GM18508 (cell line): ENCODE measurements at regions not wholly inside any gene's neighbourhood (a gene's known extent, or its start where the extent isn't known, plus 50 kb on each side); places are given as distances from the start of the nearest gene placed in this dataset.
A peak's percentile ranks its signal among the peaks of the same experiment; 100 is the strongest.
"Not testable (repeated sequence)": the region's sequence is repeated elsewhere in the genome, so short reads cannot be mapped to it uniquely, and the experiment has no call there.

Experiments
- ATAC-seq: cut with Tn5 transposase; IDR thresholded peaks from one replicate; pipeline ENCODE4 v1.9.1; 2021; ENCODE audit warnings: moderate number of reproducible peaks; ENCODE audit not compliant: insufficient read depth, unreplicated experiment

DNA sequence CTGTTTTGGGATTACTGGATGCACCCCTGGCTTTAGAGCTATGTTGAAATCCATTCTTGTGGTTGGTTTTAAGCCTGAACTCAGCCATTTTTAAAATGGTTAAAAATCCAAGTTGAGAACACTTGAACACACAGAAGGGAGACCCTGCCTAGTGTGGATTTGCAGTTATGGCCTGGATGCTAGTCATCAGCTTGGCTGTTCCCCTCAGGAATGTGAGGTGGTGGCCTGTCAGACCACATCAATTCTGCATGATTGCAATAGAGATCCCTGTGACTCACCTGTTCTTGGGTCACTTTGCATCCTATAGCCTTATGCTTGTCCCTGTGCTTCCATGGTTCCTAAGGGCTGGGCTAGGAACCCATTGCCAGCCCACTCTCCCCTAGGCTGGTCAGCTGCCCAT is 454.1 kb downstream of the ATP23 start:
- no peak for ATAC-seq

DNA sequence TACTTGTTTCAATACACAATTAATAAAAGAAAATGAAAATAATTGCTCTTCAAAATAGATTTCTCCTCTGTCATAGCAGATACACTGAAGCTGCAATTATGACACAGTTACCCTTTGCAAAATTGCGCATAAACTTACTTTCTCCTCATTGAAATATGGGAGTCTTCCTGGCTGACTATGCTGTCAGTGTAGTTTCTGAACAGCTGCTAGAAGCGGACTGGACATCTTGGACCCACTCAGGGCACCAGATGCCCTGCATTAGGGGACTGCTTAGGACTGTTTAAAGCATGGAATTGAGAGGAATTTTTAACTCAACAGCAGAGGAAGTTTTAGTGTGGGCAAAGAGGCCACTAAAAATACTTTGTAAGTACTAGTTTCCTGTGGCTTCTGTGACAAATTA is 454.9 kb downstream of the ATP23 start:
- ATAC-seq = no peak

DNA sequence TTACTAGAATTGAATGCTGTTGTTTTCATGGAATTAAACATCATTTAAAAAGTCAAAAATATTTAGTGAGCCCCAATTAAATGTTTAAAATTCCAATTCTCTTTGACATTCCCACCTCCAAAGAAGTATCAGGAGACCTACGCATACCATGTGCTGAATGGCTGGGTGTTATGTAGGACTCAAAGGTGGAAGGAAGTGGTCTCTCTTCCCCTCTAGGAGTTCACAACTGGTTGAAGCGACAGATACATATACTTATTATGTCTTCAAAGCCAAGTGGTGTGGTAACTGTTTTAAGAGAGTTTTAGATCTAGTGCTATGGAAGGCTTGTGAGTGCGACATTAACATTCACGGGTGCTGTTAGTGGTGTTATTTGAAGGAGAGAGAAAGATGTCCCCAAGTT is 464.0 kb downstream of the ATP23 start:
- ATAC-seq = no peak

DNA sequence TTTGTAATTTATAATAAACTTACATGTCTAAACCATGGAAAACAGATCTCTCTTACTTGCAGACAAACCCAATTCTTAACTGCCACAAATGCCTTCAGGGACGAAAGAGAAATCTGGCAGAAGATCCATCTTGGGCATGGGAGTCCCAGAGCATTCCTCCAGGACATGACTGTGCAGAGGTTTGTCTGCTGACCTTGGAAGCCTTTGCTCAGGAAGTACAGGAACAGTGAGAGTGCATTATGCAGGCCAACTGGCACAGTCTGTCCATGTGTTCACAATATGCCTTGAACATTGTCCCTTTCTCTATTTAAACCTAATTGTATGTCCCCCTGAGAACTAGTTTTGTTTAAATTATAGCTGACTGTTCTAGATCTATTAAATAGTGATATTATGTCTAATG is 467.1 kb downstream of the ATP23 start:
- ATAC-seq = no peak

DNA sequence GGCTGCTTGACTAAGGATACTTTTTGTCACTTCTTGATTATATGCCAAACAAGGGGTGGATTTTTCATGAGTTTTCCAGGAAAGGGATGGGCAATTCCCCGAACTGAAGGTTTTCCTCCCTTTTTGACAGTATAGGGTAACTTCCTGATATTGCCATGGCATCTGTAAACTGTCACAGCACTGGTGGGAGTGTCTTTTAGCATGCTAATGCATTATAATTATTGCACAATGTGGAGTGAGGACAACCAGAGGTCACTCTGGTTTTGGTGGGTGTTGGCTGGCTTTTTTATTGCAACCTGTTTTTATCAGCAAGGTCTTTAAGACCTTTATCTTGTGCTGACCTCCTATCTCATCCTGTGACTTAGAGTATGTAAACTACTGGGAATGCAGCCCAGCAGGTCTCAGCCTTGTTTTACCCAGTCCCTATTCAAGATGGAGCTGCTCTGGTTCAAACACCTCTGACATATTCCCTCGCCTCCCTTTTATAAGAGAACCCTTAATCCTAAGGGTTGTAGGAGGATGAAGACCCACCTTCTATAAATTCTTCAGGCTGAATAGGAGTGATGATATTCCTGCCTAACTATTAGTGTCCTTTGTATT is 471.2 kb downstream of the ATP23 start:
- ATAC-seq = no peak

DNA sequence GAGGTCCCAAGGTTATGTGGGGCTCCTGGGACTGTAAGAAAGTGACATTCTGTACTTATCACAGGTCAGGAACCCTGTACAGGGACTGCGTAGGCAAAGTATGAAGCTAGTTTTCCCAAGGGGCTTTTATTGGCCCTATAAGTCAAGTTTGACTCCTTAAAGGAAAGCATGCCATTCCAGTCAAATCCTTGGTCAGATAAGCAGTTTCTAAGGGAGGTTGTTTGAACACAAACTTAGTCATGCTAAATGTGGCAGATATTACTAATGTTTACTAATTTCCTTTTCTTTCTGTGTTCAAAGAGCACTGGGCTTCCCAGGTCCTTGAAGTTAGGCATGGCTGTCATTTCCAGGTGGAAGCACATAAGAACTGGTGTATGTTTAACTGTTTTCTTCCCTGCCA is 472.4 kb downstream of the ATP23 start:
- ATAC-seq = no peak

DNA sequence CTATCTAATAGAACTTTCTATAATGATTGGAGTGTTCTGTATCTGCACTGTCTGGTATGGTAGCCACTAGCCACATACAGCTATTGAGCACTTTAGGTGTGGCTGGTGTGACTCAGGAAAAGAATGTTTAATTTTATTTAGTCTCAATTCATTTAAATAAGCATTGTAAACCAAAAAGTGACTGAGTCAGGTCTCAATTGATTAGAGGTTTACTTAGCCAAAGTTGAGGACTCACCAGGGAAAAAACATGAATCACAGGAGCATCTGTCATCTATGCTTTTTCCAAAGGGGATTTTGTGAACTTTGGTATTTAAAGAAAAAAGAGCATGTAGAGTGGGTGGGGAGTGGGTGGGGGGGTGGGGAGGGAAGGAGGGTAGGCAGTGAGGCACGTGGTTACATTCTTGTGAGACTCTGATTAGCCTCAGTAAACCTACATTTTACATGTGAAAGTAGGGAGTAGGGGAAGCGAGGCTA is 473.1 kb downstream of the ATP23 start:
- ATAC-seq = no peak

DNA sequence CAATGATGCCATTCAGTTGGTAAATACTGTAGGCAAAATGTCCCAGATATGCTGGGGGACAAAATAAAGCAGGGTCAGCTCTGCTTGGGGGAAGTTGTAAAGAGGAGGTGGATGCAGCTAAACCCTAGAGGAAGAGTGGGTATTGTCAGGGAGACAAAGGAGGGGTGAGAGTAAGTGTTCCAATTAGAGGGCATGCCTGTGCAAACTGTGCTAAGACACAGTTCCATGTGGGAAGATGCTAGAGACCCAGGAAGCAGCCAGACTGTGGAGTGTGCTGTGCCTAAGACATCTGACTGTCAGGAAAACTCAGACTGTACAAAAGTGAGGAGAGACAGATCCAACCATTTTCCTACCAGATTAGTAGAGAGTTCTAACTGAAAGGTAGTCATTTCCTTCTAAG is 474.3 kb downstream of the ATP23 start:
- no peak for ATAC-seq

DNA sequence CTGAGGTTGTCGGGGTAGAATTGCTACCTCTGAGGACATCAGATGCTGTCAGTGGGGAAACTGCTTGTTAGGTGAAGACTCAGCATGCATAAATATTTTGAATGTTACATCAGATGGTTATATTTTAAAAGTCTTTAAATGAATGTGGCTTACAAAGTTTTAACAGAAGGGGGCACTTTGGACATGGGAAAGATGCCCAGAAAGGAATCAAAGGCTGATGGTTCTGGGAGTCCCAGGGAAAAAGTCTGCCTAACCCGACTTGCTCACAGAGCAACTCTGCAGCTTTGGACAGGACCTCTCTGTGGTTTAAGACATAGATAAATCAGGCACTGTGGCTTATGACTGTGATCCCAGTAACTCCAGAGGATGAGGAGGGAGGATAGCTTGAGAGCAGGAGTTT is 474.9 kb downstream of the ATP23 start:
- no peak for ATAC-seq

DNA sequence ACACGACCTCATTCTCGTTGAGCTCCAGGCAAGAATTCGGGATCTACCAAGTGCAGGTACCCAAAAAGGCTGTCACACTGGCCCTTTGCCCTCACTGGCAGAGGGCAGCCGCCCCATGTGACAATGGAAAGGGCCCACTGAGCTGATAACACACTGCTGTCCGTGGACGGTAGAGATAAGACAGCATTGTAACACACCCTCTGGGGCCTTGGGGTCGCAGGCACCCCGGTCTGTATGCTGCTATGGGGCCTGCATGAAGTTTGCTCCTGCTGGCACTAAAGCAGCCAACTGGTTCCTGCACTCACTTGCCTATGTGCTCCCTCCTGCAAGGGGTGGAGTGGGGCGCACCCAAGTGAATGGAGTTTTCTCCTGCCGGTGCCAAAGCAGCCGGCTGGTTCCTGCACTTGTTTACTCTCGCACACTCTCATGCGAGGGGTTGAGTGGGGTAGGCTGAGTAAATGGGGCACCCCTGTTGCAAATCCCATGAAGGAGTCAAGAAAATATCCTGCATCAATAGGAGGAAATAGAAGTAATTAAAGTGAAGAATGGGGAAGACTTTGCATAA is 477.9 kb downstream of the ATP23 start:
- no peak for ATAC-seq

DNA sequence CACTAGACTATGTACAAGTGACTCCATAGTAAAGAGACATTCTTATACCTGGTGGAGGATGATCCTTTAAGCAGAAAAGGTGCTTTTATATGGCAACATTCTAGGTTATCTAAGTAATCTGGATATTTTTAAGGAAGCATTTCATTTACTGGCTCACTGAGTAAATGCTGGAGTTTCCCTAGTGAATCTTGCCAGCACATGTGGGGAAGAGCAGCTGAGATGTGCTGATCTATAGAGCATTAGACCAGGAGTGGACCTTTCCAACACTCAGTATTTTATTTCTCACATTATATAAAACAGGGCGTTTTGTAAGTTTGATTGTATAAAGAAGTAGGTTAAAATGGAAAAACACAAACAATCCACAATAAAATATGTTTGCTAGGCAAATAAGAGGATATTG is 478.5 kb downstream of the ATP23 start:
- ATAC-seq = no peak

DNA sequence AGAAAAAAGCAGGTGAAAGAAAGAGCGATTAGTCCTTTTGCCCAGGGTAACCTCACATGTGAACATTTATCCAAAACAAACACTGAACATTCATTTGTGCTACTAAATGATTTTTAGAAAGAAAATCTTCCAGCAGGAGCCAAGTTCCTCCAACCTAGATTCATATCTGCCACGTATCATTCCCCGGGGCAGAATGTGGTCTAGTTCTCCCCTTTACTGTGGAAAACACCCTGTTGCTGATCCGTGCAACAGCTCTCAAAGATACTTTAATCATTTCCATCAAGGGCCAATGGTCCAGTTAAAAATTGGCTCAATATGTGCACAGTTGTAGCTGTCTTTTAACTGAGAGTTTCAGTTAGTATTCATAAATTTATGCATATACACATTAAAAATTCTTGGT is 479.1 kb downstream of the ATP23 start:
- no peak for ATAC-seq

DNA sequence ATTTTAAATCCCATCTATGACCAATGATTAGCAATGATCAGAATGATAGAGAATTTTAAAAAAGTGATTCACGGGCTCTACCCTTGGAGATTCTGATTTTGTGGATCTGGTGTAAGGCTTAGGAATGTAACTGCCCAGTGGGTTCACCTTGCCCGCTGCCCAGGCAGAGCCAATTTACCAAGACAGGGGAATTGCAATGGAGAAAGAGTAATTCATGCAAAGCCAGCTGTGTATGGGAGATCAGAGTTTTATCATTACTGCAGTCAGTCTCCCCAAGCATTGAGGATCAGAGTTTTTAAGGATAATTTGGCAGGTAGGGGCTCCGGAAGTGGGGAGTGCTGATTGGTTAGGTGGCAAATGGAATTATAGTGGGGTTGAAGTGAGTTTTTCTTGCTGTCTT is 480.6 kb downstream of the ATP23 start:
- ATAC-seq = no peak

DNA sequence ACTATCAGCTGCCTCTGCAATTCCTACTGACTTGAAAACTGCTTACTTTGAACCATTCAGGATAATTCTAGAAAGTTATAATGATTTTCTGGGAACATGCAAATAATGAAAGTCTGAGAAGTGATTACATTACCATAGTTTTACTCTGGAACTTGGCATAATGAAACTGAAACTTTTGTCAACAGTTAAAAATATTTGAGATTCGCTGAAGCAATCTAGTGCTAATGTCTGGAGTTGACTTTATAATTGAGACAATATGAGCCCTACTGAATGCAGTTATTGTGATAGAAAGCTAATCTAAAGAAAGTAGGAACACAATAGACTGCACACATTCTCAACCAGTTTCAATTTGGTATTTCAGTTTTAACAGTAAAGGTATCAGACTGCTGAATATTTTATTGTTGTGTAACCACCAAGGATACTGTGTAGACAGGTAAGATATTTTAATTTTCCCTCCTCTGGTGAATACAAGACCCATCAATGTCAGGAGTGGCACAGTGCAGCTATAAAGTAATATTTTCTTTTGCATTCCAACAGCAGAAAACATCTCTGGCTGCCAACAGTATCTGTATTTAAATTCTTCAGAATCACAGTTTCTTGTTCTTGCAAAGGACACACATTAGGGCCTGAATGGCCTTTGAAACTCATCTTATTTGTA is 483.5 kb downstream of the ATP23 start:
- no peak for ATAC-seq

DNA sequence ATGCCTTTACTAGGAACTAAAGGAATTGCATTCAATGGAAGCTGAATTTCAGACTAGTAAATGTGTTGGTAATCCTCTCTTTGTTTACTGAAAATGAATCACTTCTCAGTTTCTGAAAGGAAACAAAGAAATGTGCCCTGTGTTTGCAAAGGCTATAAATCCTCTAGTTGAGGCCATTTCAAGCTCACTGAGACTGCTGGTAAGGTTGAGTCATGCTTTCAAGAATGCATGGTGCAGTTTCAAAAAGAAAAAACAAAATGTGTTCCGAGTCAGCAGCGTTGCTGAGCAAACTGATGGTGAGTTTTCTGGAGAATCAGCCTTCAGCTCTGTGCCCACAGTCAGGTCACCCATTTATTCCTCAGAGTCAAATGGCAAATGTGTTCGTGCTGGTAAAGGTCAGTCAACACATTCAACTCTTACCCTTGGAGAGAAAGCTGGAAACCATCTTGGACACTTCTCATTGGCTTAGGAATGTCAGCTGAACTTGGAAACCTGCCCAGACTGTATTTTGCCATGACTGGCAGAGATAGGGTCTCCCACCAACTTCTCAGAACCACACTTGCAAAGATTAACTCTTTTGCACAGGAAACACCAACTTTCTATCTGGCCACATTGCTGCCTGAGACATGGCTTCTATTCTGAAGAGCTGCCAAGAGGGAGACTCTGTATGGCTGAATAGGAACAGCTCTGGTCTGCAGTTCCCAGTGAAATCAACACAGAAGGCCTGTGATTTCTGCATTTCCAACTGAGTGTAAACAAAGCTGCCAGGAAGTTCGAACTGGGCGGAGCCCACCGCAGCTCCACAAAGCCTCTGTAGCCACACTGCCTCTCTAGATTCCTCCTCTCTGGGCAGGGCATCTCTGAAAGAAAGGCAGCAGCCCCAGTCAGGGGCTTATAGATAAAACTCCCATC is 484.4 kb downstream of the ATP23 start:
- ATAC-seq = peak; percentile 88

DNA sequence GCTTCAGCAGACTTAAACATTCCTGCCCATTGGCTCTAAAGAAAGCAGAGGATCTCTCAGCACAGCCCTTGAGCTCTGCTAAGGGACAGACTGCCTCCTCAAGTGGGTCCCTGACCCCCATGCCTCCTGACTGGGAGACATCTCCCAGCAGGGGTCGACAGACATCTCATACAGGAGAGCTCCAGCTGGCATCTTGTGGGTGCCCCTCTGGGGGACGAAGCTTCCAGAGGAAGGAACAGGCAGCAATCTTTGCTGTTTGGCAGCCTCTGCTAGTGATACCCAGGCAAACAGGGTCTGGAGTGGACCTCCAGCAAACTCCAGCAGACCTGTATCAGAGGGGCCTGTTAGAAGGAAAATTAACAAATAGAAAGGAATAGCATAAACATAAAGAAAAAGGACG is 485.1 kb downstream of the ATP23 start:
- ATAC-seq = not testable (repeated sequence)

DNA sequence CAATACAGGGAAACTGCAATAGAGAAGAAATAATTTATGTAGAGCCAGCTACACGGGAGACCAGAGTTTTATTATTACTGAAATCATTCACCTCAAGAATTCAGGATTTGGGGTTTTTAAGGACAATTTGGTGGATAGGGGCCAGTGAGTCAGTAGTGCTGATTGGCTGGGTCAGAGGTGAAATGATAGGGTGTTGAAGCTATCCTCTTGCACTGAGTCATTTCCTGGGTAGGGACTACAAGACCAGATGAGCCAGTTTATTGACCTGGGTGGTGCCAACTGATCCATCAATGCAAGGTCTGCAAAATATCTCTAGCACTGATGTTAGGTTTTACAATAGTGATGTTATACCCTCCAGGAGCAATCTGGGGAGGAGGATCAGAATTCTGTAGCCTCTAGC is 486.3 kb downstream of the LRIG3 start:
- ATAC-seq = no peak

DNA sequence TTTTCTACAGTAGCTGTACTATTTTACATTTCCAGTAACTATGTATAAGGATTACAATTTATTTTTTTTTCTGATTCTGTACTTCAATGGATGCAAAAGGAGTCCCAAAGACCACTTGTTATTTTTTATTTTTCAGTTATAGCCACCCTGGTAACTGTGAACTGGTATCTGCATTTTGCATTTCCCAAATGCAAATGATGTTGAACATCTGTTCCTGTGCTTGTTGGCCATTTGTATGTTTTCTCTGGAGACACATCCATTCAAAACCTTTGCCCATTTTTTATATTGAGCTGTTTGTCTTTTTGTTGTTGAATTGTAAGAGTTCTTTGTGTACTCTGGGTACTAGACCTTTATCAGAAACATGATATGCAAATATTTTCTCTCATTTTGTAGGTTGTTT is 485.6 kb downstream of the LRIG3 start:
- ATAC-seq = no peak

DNA sequence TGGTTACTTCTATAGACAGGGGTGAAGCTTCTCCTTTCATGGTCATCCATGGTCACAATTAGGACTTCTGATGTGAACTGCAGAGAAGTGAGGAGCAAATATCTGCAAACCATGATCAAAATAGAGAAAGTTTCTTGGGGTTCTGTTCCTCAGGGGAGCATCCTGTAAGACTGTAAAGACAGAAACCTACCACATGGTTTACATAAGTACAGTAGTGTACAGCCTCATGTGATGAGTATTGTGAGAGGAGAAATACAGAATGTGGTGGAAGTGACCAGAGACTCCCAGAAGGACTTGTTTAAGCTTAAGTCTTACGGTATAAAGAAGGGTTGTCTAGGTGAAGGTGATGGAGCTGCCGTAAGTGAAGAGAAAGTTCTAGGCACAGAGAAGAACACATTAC is 484.7 kb downstream of the LRIG3 start:
- ATAC-seq = no peak

DNA sequence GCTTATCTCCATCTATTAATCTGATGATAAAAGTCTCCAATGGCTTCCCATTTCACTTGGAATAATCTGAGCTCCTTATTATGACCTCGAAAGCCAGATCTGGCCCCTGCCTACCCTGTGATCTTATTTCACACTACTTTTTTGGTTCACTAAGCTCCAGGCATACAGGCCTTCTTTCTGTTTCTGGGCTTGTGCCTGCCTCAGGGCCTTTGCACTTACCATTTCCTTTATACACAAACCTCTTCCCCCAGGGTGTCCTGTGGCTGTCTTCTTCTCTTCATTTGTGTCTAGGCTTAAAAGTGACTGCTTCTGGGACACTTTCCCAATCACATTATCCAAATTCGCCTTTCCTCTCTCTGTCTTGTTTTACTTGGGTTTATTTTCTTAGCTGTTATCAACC is 478.8 kb downstream of the LRIG3 start:
- no peak for ATAC-seq
